22Rv1 (cell line): ENCODE measurements at regions not wholly inside any gene's neighbourhood (a gene's known extent, or its start where the extent isn't known, plus 50 kb on each side); places are given as distances from the start of the nearest gene placed in this dataset.

ENCODE experiments used
- H3K27ac ChIP-seq: fragments of 450-650 bp; 2 replicates; pipeline ENCODE4 v1.5.1; 2017
- CTCF ChIP-seq: fragments of 450-650 bp; IDR thresholded peaks from 2 replicates; pipeline ENCODE4 v1.5.1; 2017; ENCODE audit warnings: mild to moderate bottlenecking
- ZFX ChIP-seq: fragments of 450-650 bp; IDR thresholded peaks from 2 replicates; pipeline ENCODE4 v1.6.1; 2017; ENCODE audit warnings: antibody characterized with exemption, borderline replicate concordance

- TF ChIP-seq CTCF: no peak
- TF ChIP-seq ZFX: no peak
- no peak overlapping the region for H3K27ac ChIP-seq
Observed at GRCh38 chr2:188203776-188204175, 87.9 kb upstream of the GULP1 start.

DNA sequence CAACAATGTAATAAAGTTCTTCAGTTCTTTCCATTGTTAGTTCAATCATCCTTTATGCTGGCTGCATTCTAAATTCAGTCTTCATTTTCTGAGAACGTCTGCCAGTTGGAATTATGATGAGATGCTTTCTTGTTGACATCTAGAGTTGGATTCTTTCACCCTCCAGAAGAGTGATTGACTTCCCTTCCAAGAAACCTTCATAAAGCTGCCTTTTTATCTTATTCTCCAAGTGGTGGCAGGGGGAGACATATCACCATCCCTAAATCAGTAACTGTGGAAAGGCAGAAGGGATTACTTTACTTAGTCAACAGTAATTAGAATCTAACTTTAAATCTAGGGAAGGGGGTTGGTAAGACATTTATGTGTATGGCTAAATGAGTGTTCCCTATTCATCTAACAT lies 86.8 kb upstream of the GULP1 start:
- H3K27ac ChIP-seq: no peak overlapping the region
- TF ChIP-seq ZFX (no peak), CTCF (no peak)

DNA sequence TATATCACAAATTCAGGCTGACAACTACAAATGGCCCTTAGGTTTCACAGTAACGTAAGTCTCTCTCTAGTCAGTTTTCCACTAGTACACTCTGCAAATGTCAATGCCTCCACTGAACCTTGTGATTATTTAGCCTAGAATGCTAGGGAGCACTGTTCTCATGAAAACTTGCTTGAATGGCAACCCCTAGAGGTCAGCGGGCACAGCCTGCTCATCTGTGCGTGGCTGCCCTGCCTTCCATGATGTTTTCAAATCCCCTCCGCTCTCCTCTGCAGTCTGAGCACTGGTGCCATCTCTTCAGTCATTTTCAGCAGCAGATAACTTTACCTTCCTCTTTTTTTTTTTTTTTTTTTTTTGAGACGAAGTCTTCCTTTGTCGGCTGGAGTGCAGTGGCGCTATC lies 84.1 kb upstream of the GULP1 start:
- no peak overlapping the region for H3K27ac ChIP-seq
- TF ChIP-seq ZFX: no peak
- no peak for TF ChIP-seq CTCF

- TF ChIP-seq ZFX: no peak
- TF ChIP-seq CTCF: no peak
- no peak overlapping the region for H3K27ac ChIP-seq
Observed at GRCh38 chr2:188209218-188209617, 82.5 kb upstream of the GULP1 start.

DNA sequence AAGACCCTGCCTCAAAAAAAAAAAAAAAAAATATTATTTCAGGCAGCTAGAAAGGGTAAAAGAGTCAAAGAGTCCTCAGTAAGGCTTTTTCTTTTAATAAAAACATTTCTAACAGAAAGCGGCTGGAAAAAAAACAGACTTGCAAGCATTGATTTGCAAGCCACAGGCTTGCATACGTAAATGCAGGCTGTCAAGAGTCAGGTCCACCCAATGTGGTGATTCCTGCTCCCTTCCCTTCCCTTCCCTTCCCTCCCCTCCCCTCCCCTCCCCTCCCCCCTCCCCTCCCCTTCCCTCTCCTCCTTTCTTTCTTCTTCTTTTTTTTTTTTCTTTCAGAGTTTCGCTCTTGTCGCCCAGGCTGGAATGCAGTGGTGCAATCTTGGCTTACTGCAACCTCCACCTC lies 74.4 kb upstream of the GULP1 start:
- TF ChIP-seq ZFX (no peak), CTCF (no peak)
- H3K27ac ChIP-seq: no peak overlapping the region

- no peak overlapping the region for H3K27ac ChIP-seq
- TF ChIP-seq ZFX (no peak), CTCF (no peak)
Observed at GRCh38 chr2:188219541-188219940, 72.1 kb upstream of the GULP1 start.

- TF ChIP-seq ZFX (no peak), CTCF (no peak)
- H3K27ac ChIP-seq: no peak overlapping the region
Observed at GRCh38 chr2:188220535-188220934, 71.1 kb upstream of the GULP1 start.
